GM21390 (cell line): ENCODE measurements at regions not wholly inside any gene's neighbourhood (a gene's known extent, or its start where the extent isn't known, plus 50 kb on each side); places are given as distances from the start of the nearest gene placed in this dataset.

Experiments used
- ATAC-seq: cut with Tn5 transposase; IDR thresholded peaks from one replicate; pipeline ENCODE4 v1.9.1; 2021; ENCODE audit not compliant: unreplicated experiment

DNA sequence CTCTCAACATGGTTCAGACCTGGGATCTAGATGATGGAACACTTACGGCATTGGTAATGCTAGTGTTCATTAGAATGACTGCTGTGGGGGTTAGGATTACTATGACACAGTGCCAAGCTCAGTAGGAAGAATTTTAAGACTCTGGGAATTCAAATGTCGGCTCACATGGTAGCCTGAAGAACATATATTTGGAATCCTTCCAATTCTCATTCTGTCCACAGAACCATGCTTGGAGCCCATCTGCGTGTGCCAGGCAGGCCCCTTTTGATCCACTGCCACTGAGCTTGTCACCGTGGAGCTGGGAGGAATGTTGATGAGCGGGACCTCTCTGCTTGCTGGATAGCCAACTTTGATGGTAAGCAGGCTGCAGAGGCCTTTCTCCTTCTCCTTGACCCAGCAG, 322.0 kb upstream of the SOX11 start:
- ATAC-seq: no peak

DNA sequence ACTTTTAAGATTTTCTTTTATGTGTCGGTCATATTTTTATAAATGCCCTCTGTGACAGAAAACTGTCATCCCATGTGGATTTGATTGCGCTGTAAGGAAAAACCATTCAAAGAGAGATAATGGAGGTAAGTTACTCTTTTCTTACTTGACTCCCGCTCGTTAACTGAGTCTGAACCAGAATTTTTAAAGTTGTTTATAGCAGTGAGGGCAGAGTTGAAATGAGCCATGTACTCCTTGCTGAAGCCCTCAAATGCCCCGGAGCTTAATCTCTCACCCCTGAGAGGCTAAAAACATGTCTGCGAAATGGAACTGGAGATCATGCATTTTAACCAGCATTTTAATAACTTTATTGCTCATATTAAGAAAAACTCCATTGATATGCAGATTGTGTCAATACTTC, 320.0 kb upstream of the SOX11 start:
- ATAC-seq: no peak

DNA sequence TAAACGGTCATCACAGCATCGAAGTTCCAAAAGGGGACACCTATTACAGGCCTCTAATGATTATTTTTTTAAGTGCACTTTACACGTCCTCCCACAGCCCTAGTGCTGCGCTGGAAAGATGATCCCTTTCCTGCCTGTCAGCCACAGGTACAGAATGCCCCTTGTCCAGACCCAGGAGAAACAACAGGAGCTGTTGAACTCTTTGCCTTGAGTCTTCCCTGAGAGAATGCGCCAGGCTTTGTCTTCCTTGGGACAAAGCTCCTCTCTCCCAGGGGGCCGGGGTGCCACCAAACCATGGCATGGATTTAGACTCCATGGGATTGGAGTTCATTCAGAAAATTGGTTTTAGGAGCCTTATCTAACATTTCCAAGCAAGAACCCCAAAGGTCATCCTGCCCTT, 319.0 kb upstream of the SOX11 start:
- no peak for ATAC-seq

- no peak for ATAC-seq
Observed at GRCh38 chr2:5374762-5375161, 317.4 kb upstream of the SOX11 start.

- no peak for ATAC-seq
Observed at GRCh38 chr2:5377323-5377722, 314.9 kb upstream of the SOX11 start.

GRCh38 chr2:5379811-5380210, 312.4 kb upstream of the SOX11 start:
- ATAC-seq: no peak

DNA sequence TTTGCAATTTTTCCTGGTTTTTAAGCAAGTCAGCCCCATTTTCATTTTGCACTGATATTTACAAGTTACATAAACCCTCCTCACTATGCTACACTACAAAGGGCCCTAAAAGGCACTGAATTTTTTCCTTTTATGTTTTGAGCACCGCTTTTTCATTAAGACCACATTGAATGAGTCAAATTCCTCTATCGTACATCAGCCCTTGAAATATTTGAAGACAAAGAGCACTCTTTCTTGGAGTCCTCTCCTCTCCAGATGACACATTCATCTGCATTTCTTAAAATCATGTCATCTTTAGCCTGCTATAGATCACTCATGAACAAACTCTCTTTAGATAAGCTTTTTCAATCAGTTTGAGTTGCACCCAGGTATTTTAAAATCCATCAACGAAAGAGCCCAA, 306.6 kb upstream of the SOX11 start:
- ATAC-seq: no peak

GRCh38 chr2:5387406-5387805, 304.8 kb upstream of the SOX11 start:
- ATAC-seq: no peak

GRCh38 chr2:5389740-5390139, 302.4 kb upstream of the SOX11 start:
- no peak for ATAC-seq

GRCh38 chr2:5391362-5391761, 300.8 kb upstream of the SOX11 start:
- ATAC-seq: no peak

DNA sequence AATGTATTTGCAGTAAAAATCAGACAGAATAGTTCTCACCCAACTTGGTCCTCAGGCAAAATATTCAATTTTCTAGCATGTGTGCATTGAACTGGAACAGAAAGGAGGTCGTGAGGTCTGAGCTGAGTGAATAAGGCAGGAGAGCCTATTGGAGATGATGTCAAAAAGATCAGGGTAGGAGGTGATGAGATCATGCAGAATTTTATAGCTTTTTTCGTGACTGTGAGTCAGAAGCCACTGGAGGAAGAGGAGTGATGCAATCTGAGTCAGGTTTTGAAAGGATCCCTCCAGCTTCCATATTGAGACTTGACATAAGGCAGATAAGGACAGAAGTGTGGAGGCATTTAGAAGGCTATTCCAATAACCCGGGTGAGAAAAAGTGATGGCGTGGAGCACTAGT, 299.5 kb upstream of the SOX11 start:
- ATAC-seq: no peak

- ATAC-seq: no peak
Observed at GRCh38 chr2:5393474-5393873, 298.7 kb upstream of the SOX11 start.

- ATAC-seq: no peak
Observed at GRCh38 chr2:5394223-5394622, 298.0 kb upstream of the SOX11 start.

DNA sequence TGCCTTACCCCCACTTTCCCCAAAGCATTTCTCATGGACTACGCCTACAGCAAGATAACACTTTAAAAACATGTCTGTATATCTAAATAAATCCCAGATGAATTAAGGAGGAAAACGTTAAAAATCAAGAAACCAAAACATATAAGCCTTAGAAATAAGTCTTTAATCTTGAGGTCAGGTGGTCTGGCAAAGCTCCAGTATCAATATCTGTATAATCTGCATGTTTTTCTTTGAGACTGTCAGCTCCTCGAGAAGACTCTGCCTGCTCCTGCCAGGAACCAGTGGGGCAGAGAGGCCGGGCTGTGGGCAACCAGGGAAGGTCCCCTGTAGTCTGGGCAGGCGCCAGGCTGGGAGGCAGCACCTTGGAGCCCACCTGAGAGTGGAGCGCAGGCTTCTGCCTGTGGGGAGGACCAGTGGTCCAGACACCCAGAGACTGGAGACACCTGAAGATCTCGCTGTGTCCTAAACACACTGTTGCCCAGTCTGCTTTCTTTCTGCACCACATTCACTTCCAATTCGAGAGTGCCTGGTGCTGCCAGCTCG, 291.0 kb upstream of the SOX11 start:
- no peak for ATAC-seq

DNA sequence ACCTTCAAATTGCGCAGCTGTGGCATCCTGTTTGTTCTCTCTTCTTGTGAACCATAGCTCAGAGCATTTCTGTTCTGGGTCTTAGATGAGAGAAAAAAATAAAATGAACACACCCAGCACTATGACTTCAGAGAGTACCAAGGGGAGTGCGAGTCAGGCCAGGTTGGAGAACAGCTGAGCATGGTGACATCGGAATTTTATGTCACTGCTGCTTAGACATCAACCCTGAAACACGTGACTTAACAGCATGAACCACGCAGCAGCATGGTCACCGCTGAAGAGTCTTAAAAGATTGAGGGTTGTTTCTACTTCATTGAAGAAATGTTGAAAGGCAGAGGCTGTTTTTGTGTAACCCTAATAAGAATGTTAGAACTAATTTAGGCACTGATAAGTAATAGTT, 288.8 kb upstream of the SOX11 start:
- no peak for ATAC-seq

DNA sequence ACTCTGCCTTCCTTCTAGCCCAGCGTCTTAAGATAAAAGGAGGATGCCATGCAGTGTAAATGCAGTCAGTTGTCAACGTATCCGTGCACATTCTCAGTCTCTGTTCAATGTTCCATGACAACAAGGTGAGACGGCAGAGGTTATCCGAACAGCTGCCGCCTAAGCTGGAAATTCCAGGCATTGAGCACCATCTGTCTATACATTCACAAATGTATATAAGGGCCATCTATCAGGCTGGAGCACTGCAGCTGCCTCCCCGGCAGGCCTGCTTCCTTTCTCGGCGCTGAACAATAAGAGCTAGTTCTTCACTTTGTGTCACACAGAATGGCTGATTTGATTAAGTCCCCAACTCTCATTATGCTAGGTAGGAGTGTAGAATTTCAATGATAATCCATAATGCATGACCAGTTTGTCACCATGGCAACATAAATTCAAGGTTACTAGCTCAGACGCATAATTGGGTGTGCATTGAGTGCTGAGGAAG, 282.2 kb upstream of the SOX11 start:
- ATAC-seq: no peak

- no peak for ATAC-seq
Observed at GRCh38 chr2:5410991-5411700, 281.0 kb upstream of the SOX11 start.

DNA sequence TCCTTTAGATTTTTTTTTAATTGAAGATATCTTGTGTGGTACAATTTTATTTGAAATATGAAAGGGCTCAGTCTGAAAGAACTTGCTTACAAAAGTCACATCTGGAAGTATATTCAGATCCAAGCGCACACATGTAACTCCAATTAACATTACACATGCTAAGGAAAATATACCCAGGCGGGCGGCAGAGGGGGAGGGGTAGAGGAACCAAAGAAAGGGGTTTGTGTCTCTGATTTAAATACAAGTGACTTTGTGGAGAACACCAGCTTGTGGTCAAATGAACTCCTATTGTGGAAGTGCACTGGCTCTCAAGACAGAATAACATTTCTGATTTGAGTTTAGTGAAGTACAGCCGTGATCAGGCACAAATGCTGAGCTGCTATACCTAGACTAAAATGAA, 280.2 kb upstream of the SOX11 start:
- no peak for ATAC-seq

- ATAC-seq: no peak
Observed at GRCh38 chr2:5433855-5434254, 258.3 kb upstream of the SOX11 start.

GRCh38 chr2:5437375-5437774, 254.8 kb upstream of the SOX11 start:
- no peak for ATAC-seq

GRCh38 chr2:5440174-5440573, 252.0 kb upstream of the SOX11 start:
- no peak for ATAC-seq

DNA sequence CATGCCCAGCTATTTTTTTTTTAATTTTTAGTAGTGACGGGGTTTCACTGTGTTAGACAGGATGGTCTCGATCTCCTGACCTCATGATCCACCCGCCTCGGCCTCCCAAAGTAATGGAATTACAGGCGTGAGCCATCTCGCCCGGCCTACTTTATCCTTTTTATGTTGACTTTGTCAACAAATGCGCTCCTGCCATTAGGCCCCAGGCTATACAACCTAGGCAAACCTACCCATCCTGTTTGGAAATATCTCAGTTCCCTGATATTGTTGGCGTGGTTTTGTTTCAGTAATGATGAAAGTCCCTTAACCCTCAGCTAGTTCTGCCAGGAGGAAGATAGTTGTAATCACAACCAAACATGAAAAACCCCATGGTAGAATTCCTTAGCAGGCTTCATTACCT, 249.4 kb upstream of the SOX11 start:
- no peak for ATAC-seq

GRCh38 chr2:5444168-5444567, 248.0 kb upstream of the SOX11 start:
- no peak for ATAC-seq
